HCT116 (cell line): ENCODE measurements at regions not wholly inside any gene's neighbourhood (a gene's known extent, or its start where the extent isn't known, plus 50 kb on each side); places are given as distances from the start of the nearest gene placed in this dataset.

Experiments
- ATAC-seq: fragments of 200-7000 bp; cut with Tn5 transposase; 2 replicates; pipeline ENCODE4 v1.9.1; 2020; ENCODE audit warnings: mild to moderate bottlenecking, moderate library complexity
- BruUV-seq: library from RNA; stranded (reverse); fragments of 400-500 nt; replicated peaks from 2 replicates; lab custom pipeline; 2021; lab: Mats Ljungman, UMichigan
- CTCF ChIA-PET: fragments of 300-600 bp; sonication (Branson Sonifier 250); formaldehyde crosslinking; loops from one replicate; lab custom pipeline; 2021; ENCODE audit warnings: antibody characterized with exemption; lab: Charles Lee
- POLR2A ChIA-PET: fragments of 300-600, 350-600 bp; sonication (Branson Sonifier 250); formaldehyde crosslinking; loops from one replicate; lab custom pipeline; 2021; ENCODE audit warnings: antibody characterized with exemption; lab: Charles Lee
- RAD21 ChIA-PET, 2 experiments: fragments of 300-600 bp; sonication (Branson Sonifier 250); formaldehyde crosslinking; loops; one replicate each; lab custom pipeline; 2023; ENCODE audit warnings: low total read pairs in 2 of 2; ENCODE audit not compliant: uncharacterized antibody in 2 of 2, unreplicated experiment in 2 of 2, low non-redundant PET in 1 of 2; lab: Charles Lee
- DNase-seq: peaks from one replicate; pipeline ENCODE4 v3.0.0-alpha.2; 2010; ENCODE audit warnings: low read depth, low spot score
- H2AFZ ChIP-seq: fragments of 200-600 bp; shearing (Covaris generic), sonication (generic); 2 replicates; pipeline ENCODE4 v1.6.1; 2017; ENCODE audit warnings: low read depth, mixed run types, mixed read lengths, antibody characterized with exemption, low read length; ENCODE audit not compliant: poor library complexity, severe bottlenecking
- H3K27ac ChIP-seq: 2 replicates; pipeline ENCODE4 v1.5.1; 2012; ENCODE audit warnings: low read depth, low read length
- H3K27me3 ChIP-seq: fragments of 200-600 bp; sonication (generic); 2 replicates; pipeline ENCODE4 v1.6.1; 2016; ENCODE audit warnings: mixed run types, low read length, mixed read lengths; ENCODE audit not compliant: insufficient read depth
- H3K36me3 ChIP-seq, 2 experiments: fragments of 200-500 bp in 1 of 2; fragments of 200-600 bp in 1 of 2; sonication (Bioruptor generic) in 1 of 2; sonication (generic) in 1 of 2; 2 replicates each; pipeline versions ENCODE4 v1.5.1 to v1.6.1; 2014 to 2016; ENCODE audit warnings: low read length in 2 of 2, inconsistent platforms in 1 of 2, mixed read lengths in 1 of 2, mixed run types in 1 of 2; ENCODE audit not compliant: insufficient read depth in 2 of 2, control insufficient read depth in 1 of 2
- H3K4me1 ChIP-seq, 2 experiments: fragments of 200-600 bp in 1 of 2; sonication (generic) in 1 of 2; 2 replicates each; pipeline versions ENCODE4 v1.5.1 to v1.6.1; 2012 to 2017; ENCODE audit warnings: low read length in 2 of 2, inconsistent platforms in 1 of 2, mild to moderate bottlenecking in 1 of 2, mixed read lengths in 1 of 2, mixed run types in 1 of 2, moderate library complexity in 1 of 2; ENCODE audit not compliant: insufficient read depth in 2 of 2, control insufficient read depth in 1 of 2
- H3K4me2 ChIP-seq: fragments of 200-600 bp; sonication (generic); 2 replicates; pipeline ENCODE4 v1.6.1; 2017; ENCODE audit warnings: mixed run types, low read length, mixed read lengths
- H3K4me3 ChIP-seq, 2 experiments: fragments of 200-600 bp in 1 of 2; sonication (generic) in 1 of 2; replicated peaks in 1 of 2; 2 replicates each; pipeline ENCODE4 v1.5.1; 2011 to 2016; ENCODE audit warnings: low read length in 2 of 2, control low read depth in 1 of 2, low read depth in 1 of 2, mild to moderate bottlenecking in 1 of 2, mixed read lengths in 1 of 2, mixed run types in 1 of 2
- H3K79me2 ChIP-seq: fragments of 200-600 bp; sonication (generic); 2 replicates; pipeline ENCODE4 v1.6.1; 2017; ENCODE audit warnings: mild to moderate bottlenecking, mixed run types, low read length, moderate library complexity, mixed read lengths; ENCODE audit not compliant: insufficient read depth
- H3K9ac ChIP-seq: fragments of 200-600 bp; sonication (generic); 2 replicates; pipeline ENCODE4 v1.6.1; 2016; ENCODE audit warnings: low read length, mixed read lengths
- H3K9me2 ChIP-seq: fragments of 200-600 bp; sonication (generic), shearing (Covaris generic); 2 replicates; pipeline ENCODE4 v1.6.1; 2017; ENCODE audit warnings: mixed run types, mild to moderate bottlenecking, moderate library complexity; ENCODE audit not compliant: insufficient read depth
- H3K9me3 ChIP-seq, 2 experiments: fragments of 200-500 bp in 1 of 2; fragments of 200-600 bp in 1 of 2; sonication (Bioruptor generic) in 1 of 2; sonication (generic) in 1 of 2; 2 replicates each; pipeline ENCODE4 v1.6.1; 2014 to 2017; ENCODE audit warnings: low read length in 2 of 2, mixed read lengths in 2 of 2, inconsistent platforms in 1 of 2, low read depth in 1 of 2, mild to moderate bottlenecking in 1 of 2, mixed run types in 1 of 2, moderate library complexity in 1 of 2; ENCODE audit not compliant: control insufficient read depth in 1 of 2, insufficient read depth in 1 of 2
- H4K20me1 ChIP-seq: fragments of 200-600 bp; sonication (generic), shearing (Covaris generic); 2 replicates; pipeline ENCODE4 v1.6.1; 2017; ENCODE audit warnings: mixed run types, mild to moderate bottlenecking, moderate library complexity; ENCODE audit not compliant: insufficient read depth
- CBX3 ChIP-seq: IDR thresholded peaks from 2 replicates; pipeline ENCODE4 v1.6.1; 2012; ENCODE audit warnings: low read depth
- CEBPB ChIP-seq: IDR thresholded peaks from 2 replicates; pipeline ENCODE4 v1.6.1; 2012; ENCODE audit warnings: low read depth
- ELF1 ChIP-seq: IDR thresholded peaks from 2 replicates; pipeline ENCODE4 v1.6.1; 2012; ENCODE audit warnings: low read depth, borderline replicate concordance
- EZH2phosphoT487 ChIP-seq: fragments of 200-600 bp; IDR thresholded peaks from 2 replicates; pipeline ENCODE4 v1.6.1; 2018; ENCODE audit warnings: antibody characterized with exemption, borderline replicate concordance
- TCF7L2 ChIP-seq: IDR thresholded peaks from 2 replicates; pipeline ENCODE4 v1.7.0; 2011; ENCODE audit warnings: borderline replicate concordance, inconsistent platforms; ENCODE audit not compliant: insufficient read depth, insufficient read length; ENCODE audit errors: extremely low read depth
- YY1 ChIP-seq: IDR thresholded peaks from 2 replicates; pipeline ENCODE4 v1.6.1; 2011; ENCODE audit warnings: low read length, low read depth, moderate library complexity, mild to moderate bottlenecking; ENCODE audit not compliant: insufficient replicate concordance; ENCODE audit errors: extremely low read depth
- ZFX ChIP-seq: fragments of 450-650 bp; IDR thresholded peaks from 2 replicates; pipeline ENCODE4 v1.6.1; 2017
- ZNF274 ChIP-seq: fragments of 200-500 bp; sonication (Bioruptor generic); IDR thresholded peaks from 2 replicates; pipeline ENCODE4 v1.6.1; 2014; ENCODE audit warnings: mild to moderate bottlenecking, low read depth, low read length, inconsistent platforms
- intact Hi-C: fragments of 100-400 bp; cut with micrococcal nuclease; formaldehyde crosslinking; loops from 2 replicates; pipeline ENCODE4 v1.10.0; 2022
- TF ChIP-seq, protein P1 (sequence below): IDR thresholded peaks from 2 replicates; pipeline ENCODE4 v1.6.1; 2012; ENCODE audit warnings: low read depth
- TF ChIP-seq, protein P2 (sequence below): IDR thresholded peaks from 2 replicates; pipeline ENCODE4 v1.6.1; 2012
- TF ChIP-seq, protein P3 (sequence below), 3 experiments: fragments of 200-600 bp in 1 of 3; sonication (generic) in 1 of 3; IDR thresholded peaks in 2 of 3; conservative IDR thresholded peaks in 1 of 3; 2 replicates each; pipeline ENCODE4 v1.5.1; 2012 to 2017; ENCODE audit warnings: low read depth in 2 of 3, low read length in 2 of 3, antibody characterized with exemption in 1 of 3, borderline replicate concordance in 1 of 3, control low read depth in 1 of 3, mild to moderate bottlenecking in 1 of 3, mixed read lengths in 1 of 3, mixed run types in 1 of 3, moderate library complexity in 1 of 3; ENCODE audit not compliant: insufficient read depth in 1 of 3
- TF ChIP-seq, protein P4 (sequence below): IDR thresholded peaks from 2 replicates; pipeline ENCODE4 v1.6.1; 2012
- TF ChIP-seq, protein P5 (sequence below): IDR thresholded peaks from 2 replicates; pipeline ENCODE4 v1.6.1; 2011; ENCODE audit warnings: mild to moderate bottlenecking, low read length, moderate library complexity; ENCODE audit not compliant: insufficient replicate concordance; ENCODE audit errors: extremely low read depth

DNA sequence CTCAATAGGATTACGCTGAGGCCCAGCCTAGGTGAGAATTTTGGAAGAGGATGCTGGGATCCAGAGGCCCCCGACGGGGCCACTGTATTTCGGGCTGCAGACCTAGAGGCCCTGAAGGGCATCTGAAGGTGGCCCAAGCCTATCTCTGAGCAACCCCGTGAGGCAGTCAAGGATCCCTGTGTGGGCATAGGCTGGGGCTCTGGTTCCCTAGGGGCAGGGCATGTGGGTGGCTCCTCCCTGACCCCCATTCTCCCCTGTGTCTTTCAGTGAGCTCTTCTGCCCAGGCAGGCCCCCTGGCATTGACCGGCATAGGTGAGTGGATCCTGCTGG, 216.0 kb downstream of the SNRPN start:
- CTCF ChIA-PET, result no interaction called here
- Histone ChIP-seq H3K9me3 (peaks cover 13 to 18% of the 10 kb centered on the region in 2 experiments; a peak in 2 of 4 replicates), H2AFZ (no peak overlapping the region)
- no peak for DNase-seq
- TF ChIP-seq, protein P1, sequence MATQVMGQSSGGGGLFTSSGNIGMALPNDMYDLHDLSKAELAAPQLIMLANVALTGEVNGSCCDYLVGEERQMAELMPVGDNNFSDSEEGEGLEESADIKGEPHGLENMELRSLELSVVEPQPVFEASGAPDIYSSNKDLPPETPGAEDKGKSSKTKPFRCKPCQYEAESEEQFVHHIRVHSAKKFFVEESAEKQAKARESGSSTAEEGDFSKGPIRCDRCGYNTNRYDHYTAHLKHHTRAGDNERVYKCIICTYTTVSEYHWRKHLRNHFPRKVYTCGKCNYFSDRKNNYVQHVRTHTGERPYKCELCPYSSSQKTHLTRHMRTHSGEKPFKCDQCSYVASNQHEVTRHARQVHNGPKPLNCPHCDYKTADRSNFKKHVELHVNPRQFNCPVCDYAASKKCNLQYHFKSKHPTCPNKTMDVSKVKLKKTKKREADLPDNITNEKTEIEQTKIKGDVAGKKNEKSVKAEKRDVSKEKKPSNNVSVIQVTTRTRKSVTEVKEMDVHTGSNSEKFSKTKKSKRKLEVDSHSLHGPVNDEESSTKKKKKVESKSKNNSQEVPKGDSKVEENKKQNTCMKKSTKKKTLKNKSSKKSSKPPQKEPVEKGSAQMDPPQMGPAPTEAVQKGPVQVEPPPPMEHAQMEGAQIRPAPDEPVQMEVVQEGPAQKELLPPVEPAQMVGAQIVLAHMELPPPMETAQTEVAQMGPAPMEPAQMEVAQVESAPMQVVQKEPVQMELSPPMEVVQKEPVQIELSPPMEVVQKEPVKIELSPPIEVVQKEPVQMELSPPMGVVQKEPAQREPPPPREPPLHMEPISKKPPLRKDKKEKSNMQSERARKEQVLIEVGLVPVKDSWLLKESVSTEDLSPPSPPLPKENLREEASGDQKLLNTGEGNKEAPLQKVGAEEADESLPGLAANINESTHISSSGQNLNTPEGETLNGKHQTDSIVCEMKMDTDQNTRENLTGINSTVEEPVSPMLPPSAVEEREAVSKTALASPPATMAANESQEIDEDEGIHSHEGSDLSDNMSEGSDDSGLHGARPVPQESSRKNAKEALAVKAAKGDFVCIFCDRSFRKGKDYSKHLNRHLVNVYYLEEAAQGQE, result no peak
- TF ChIP-seq, protein P2, sequence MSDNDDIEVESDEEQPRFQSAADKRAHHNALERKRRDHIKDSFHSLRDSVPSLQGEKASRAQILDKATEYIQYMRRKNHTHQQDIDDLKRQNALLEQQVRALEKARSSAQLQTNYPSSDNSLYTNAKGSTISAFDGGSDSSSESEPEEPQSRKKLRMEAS, result no peak
- no peak for TF ChIP-seq ELF1
- no peak for TF ChIP-seq CBX3
- TF ChIP-seq ZFX, result no peak
- no peak for TF ChIP-seq CEBPB
- TF ChIP-seq, protein P3, sequence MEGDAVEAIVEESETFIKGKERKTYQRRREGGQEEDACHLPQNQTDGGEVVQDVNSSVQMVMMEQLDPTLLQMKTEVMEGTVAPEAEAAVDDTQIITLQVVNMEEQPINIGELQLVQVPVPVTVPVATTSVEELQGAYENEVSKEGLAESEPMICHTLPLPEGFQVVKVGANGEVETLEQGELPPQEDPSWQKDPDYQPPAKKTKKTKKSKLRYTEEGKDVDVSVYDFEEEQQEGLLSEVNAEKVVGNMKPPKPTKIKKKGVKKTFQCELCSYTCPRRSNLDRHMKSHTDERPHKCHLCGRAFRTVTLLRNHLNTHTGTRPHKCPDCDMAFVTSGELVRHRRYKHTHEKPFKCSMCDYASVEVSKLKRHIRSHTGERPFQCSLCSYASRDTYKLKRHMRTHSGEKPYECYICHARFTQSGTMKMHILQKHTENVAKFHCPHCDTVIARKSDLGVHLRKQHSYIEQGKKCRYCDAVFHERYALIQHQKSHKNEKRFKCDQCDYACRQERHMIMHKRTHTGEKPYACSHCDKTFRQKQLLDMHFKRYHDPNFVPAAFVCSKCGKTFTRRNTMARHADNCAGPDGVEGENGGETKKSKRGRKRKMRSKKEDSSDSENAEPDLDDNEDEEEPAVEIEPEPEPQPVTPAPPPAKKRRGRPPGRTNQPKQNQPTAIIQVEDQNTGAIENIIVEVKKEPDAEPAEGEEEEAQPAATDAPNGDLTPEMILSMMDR (IDR thresholded peaks at IDR 0.05 in 2 of 3, conservative IDR thresholded peaks at IDR 0.05 in 1 of 3; ENCODE audit: borderline replicate concordance in 1 of 3, insufficient read depth in 1 of 3, low read depth in 2 of 3, low read length in 2 of 3), result no peak
- TF ChIP-seq YY1, result no peak
- TF ChIP-seq, protein P4, sequence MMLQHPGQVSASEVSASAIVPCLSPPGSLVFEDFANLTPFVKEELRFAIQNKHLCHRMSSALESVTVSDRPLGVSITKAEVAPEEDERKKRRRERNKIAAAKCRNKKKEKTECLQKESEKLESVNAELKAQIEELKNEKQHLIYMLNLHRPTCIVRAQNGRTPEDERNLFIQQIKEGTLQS, result no peak
- no peak for TF ChIP-seq EZH2phosphoT487
- no peak for TF ChIP-seq ZNF274
- TF ChIP-seq, protein P5, sequence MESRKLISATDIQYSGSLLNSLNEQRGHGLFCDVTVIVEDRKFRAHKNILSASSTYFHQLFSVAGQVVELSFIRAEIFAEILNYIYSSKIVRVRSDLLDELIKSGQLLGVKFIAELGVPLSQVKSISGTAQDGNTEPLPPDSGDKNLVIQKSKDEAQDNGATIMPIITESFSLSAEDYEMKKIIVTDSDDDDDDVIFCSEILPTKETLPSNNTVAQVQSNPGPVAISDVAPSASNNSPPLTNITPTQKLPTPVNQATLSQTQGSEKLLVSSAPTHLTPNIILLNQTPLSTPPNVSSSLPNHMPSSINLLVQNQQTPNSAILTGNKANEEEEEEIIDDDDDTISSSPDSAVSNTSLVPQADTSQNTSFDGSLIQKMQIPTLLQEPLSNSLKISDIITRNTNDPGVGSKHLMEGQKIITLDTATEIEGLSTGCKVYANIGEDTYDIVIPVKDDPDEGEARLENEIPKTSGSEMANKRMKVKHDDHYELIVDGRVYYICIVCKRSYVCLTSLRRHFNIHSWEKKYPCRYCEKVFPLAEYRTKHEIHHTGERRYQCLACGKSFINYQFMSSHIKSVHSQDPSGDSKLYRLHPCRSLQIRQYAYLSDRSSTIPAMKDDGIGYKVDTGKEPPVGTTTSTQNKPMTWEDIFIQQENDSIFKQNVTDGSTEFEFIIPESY, result no peak
- TF ChIP-seq TCF7L2, result no peak
- TF ChIP-seq, all 23 proteins: peak for 0
- POLR2A ChIA-PET, result no interaction called here
- no peaks in the 10 kb centered on the region for H3K79me2 ChIP-seq
- no peaks in the 10 kb centered on the region for H3K9me2 ChIP-seq
- intact Hi-C loops, result no loop called here
- H4K20me1 ChIP-seq, result no peaks in the 10 kb centered on the region
- H3K36me3 ChIP-seq, result no peaks in the 10 kb centered on the region
- RAD21 ChIA-PET, result no interaction called here
- no peak overlapping the region for H3K9ac ChIP-seq
- no peak overlapping the region for H3K27ac ChIP-seq
- H3K4me3 ChIP-seq, result no peak overlapping the region
- no TSS peak for BruUV-seq
- H3K27me3 ChIP-seq, result no peaks in the 10 kb centered on the region
- no peak for ATAC-seq
- no peaks in the 10 kb centered on the region for H3K4me1 ChIP-seq
- no peak overlapping the region for H3K4me2 ChIP-seq
